ENCODE measurements at regions not wholly inside any gene's neighbourhood (a gene's known extent, or its start where the extent isn't known, plus 50 kb on each side); places are given as distances from the start of the nearest gene placed in this dataset.

DNA sequence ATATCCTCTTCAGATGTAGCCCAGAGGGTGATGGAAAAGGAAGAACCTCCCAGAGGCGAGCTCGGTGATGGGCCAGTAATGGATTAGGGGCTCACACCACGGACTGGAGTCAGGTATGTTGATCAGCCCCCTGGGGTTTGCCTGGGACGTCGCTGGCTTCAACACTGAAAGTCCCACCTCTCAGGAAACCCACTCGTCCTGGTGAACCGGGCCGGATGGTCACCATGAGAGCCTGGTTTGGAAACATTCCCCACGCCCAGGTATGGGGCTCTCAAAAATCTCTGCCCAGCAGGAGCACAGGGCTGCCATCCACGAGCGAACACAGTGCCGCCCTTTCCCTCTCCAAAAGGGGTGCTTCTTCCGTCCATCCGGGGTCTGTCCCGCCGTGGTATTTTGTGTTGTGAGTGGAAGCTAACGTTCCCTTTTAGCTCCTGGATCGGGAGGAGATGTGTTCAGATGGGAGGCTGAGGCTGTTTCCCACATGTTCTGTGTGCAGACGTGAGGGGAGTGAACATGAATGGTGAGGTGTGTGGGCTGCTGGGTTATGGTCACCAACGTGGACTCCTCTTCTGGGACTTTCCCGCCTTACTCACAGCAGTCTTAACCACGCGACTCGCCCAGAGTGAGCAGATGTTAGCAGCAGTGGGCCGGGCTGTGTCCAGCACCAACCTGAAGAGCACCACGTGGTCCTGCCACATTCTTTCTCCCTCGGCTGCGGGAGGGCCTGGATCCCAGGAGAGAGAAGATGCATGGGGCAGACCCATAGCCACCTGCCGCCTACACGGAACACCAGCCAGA, 139.2 kb downstream of the KIF26A start:
- peaks cover 0 to 4% (median 0%) of the 10 kb centered on the region in 3 donors for H3K9me3 Mint-ChIP-seq
- H3K27me3 Mint-ChIP-seq: peaks cover 11% of the 10 kb centered on the region
- no peak overlapping the region for H3K4me3 Mint-ChIP-seq
- no peak overlapping the region for H3K27ac Mint-ChIP-seq
- no peaks in the 10 kb centered on the region for H3K36me3 Mint-ChIP-seq
- H3K4me1 Mint-ChIP-seq: no peaks in the 10 kb centered on the region

DNA sequence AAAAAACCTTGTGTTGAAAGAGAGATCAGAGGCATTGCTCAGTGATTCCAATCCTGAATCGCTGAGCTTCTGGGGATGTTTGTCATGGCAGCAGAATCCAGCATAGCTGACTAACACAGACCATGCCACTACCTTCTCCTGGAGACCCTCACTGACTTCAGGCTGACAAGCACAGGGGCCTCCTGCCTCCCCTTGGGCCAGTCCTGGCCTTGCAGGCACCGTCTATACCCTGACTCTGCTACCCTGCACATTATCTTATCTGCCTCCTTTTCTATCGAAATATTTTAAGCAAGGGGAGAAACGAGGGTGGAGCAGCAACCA, 139.8 kb downstream of the KIF26A start:
- Mint-ChIP-seq H3K36me3 (no peaks in the 10 kb centered on the region), H3K27ac (no peak overlapping the region), H3K4me3 (no peak overlapping the region)

DNA sequence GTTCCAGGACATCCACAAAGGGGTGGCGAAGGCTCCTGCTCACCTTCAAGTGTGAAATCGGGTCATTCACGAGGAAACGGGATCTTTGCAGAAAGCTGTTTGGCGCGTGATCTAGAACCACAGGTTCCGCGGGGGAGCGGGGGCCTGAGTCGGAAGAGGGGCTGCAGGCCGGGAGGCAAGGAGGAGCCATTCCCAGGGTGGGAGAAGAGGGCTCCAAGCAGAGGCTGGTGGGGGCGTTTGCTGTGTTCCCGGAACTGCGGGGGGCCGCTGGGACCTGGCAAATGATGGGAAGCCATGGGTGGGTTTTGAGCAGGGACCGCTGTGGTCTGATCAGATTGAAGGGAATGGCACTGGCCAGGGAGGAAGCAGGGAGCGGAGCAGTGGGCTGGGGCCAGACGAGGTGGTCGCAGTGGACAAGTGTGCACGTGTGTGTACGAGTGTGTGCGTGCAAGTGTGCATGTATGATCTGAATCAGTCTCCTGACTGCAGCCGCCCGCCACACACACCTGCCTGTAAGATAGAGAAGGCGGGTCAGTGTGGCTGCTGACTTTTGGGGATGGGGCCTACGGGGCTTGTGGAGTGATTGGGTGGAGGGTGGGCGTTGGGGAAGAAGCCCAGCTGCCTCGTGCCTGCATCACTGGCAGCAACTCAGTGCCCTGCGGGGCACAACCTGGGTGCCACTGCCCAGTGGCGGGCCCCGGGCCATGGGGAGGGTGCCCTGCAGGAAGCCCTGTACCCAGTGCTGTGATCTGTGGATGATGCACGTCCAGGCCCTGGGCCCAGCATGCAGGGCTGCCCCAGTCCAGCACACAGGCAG, 141.9 kb downstream of the KIF26A start:
- Mint-ChIP-seq H3K4me3 (peak overlapping the region in 1 of 4 donors; percentile 52), H3K27ac (no peak overlapping the region), H3K9me3 (peaks cover 0 to 4% (median 0%) of the 10 kb centered on the region in 3 donors), H3K4me1 (no peaks in the 10 kb centered on the region), H3K36me3 (no peaks in the 10 kb centered on the region), H3K27me3 (peaks cover 10% of the 10 kb centered on the region)

More for the DNA sequence above, 139.8 kb downstream of the KIF26A start:
- Mint-ChIP-seq H3K4me1 (no peaks in the 10 kb centered on the region), H3K9me3 (peaks cover 0 to 4% (median 0%) of the 10 kb centered on the region in 3 donors), H3K27me3 (peaks cover 11% of the 10 kb centered on the region)

DNA sequence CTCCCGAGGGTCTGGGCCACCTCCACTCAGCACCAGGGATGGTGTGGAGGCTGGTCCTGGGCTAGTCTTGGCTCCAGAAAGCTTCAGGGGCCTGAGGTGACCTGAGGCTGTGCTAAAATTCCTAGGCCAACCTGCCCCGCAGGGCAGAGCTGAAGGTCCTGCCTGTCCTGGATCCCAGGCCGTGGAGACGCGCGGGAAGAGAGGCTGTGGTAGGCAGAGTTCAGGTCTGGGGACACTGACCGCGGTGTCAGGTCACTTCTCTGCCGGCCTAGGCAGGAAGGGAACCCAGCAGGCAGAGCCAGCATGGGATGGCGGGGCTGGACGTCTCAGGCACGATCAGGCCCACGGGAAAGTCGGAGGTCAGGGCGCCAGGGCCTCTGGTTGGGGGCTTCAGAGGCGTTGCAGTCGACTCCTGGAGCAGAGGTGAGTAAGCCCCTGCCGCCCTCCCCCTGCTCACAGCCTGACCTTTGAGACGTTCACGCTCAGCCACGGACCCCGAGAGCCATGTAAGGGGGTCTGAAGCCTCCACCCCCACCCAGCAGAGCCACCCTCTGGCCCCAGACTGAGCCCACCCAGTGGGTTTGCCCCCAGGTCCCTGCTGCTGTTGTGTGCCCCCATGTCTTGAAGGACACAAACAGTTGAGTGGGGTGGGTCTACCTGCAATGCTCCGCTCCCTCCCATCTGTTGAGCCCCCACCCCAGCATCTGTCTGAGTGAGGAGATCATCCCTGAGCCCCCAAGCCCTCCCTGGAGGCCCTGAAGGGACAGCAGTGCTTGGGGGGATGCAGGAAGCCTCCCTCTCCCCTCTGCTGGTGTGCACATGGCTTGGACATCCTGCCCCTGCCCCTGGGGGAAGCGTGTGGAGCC, 142.7 kb downstream of the KIF26A start:
- H3K36me3 Mint-ChIP-seq: no peaks in the 10 kb centered on the region
- H3K9me3 Mint-ChIP-seq: peaks cover 0 to 4% (median 0%) of the 10 kb centered on the region in 3 donors
- no peak overlapping the region for H3K27ac Mint-ChIP-seq
- peaks cover 8% of the 10 kb centered on the region for H3K27me3 Mint-ChIP-seq
- no peaks in the 10 kb centered on the region for H3K4me1 Mint-ChIP-seq
- no peak overlapping the region for H3K4me3 Mint-ChIP-seq

DNA sequence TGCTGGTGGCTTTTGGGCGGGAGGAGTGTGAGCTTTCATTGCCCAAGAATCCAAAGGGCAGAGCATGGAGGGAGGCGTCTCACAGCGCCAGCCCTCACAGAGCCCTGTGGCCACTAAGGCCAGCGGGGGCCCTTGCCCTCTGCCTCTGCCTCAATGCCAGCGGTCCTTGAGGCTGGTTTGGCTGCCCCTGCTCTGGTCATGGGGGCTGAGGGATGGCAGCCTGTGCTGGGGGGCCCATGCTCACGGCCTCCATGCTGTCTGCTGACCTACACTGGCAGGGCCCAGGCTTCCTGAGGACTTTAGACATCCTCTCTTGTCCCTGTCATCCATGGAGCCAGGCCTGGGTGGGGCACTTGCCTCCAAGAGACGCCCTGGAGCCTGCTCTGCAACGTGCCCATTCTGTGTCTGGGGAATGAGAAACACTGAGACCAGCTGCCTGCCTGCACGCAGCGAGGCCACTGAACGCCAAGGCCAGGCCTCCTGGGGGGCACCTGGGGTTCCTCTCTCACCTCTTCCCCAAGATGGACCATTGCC, 143.4 kb downstream of the KIF26A start:
- Mint-ChIP-seq H3K27ac (no peak overlapping the region), H3K9me3 (peaks cover 0 to under 1% (median 0%) of the 10 kb centered on the region in 3 donors), H3K36me3 (no peaks in the 10 kb centered on the region), H3K27me3 (peaks cover 8% of the 10 kb centered on the region), H3K4me3 (no peak overlapping the region), H3K4me1 (no peaks in the 10 kb centered on the region)

DNA sequence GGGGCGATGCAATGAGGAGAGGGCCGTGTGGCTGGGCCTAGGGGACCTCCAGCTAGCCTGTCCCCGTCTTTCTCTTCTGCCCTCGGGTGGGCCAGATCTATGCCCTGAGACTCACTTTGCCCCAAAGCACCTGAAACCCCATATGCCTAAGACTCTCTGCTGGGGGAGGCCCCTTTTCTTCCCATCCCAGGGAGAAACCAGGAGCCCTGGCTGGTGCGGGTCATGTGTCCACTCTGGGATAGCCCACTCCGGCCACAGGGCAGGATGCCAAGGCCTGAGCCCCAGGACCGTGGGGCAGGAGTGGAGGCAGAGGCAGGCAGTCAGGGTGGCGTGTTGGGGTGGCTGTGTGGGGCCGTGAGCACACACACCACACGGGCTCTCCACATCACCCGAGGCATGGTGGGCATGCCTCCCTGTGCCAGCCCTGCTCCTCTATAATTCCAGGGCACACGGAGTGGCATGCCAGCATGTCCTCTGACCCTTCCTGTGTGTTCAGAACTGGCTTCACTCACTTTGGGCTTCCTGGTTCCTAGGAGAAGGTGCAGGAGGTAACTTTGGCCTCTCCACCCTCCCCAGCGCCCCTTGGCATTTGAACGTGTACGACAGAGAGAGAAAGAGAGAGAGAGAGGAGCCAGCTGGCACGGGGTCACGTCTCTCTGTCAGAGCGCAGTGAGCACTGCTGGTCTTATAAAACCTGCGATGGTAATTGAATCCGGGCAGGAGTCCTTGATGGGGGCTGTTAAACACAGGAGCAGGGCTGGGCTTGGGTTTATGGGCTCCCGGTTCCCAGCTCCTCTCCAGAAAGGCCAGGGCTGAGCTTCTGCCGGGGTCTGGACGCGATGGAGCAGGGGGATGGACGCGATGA, 144.2 kb downstream of the KIF26A start:
- Mint-ChIP-seq H3K9me3 (no peaks in the 10 kb centered on the region), H3K4me3 (no peak overlapping the region), H3K36me3 (no peaks in the 10 kb centered on the region), H3K27me3 (peaks cover 8% of the 10 kb centered on the region), H3K27ac (no peak overlapping the region), H3K4me1 (no peaks in the 10 kb centered on the region)

DNA sequence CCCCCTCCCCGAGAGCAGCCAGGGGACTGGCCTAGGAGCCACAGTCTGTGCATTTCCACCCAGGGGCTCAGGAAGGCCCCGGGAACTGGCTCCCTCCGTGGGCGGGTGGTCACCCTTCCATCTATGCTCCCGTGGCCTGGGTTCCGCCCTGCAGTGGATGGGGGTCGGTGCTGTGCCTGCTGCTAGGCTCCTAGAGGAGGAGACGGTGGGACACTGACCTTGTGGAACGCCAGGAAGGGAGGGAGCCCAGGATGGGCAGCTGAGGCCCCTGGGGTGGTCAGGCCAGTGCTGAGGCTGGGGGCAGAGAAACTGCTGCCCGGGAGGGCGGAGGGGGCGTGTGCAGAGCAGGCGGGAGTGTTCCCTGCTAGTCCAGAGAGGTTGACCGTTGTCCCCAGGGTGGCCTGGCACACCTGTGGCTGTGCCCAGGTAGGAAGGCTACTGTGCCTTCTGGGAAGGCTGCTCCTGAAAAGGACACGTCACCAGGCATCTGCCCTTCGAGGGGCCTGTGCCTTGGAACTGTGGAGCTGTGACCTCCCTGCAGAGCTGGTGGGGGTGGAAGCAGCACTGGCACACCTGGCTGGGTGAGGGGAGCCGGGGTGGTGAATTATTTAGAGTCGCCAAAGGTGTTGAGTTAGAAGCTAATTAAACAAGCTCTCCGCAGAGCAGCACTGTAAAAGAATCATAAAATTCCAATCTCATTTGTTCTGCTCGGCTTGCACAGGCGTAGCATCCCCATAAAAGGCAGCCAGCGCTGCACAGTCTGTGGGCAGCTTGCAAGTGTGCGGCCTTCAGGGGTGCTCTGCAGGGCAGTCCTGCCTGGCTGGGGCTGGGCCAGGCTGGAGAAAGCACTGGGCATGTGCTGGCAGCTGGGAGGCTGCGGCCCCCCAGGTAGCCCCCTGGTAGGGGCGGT, 145.1 kb downstream of the KIF26A start:
- Mint-ChIP-seq H3K36me3 (no peaks in the 10 kb centered on the region), H3K27ac (no peak overlapping the region), H3K27me3 (peaks cover 1% of the 10 kb centered on the region), H3K4me3 (no peak overlapping the region), H3K4me1 (no peaks in the 10 kb centered on the region), H3K9me3 (peaks cover 0 to under 1% (median under 1%) of the 10 kb centered on the region in 3 donors)

DNA sequence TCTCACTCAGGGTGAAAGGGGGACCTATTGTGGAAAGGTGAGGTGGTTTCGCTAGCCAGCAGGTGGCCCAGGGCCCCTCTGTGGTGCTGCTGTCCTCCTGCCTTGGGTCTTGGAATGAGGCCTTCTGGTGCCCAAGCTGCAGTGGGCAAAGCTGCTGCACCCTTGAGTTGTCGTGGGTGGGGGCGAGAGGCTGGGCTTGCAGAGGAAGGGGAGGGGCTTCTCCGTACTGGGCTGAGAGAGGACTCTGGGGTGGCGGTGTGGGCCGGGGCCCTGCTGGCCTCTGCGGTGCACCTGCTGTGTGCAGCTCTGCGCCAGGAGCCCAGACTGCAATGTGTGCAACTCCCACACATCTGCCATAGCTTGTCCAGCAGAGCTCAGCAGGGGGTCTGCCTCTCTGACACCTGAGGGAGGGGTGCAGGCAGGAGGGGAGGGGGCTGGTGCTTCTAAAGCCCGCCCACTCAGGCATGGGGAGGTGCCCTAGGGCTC, 145.8 kb downstream of the KIF26A start:
- H3K27me3 Mint-ChIP-seq: no peaks in the 10 kb centered on the region
- H3K9me3 Mint-ChIP-seq: peaks cover 0 to 8% (median 4%) of the 10 kb centered on the region in 3 donors
- H3K27ac Mint-ChIP-seq: no peak overlapping the region
- H3K4me3 Mint-ChIP-seq: no peak overlapping the region
- H3K36me3 Mint-ChIP-seq: no peaks in the 10 kb centered on the region
- no peaks in the 10 kb centered on the region for H3K4me1 Mint-ChIP-seq

DNA sequence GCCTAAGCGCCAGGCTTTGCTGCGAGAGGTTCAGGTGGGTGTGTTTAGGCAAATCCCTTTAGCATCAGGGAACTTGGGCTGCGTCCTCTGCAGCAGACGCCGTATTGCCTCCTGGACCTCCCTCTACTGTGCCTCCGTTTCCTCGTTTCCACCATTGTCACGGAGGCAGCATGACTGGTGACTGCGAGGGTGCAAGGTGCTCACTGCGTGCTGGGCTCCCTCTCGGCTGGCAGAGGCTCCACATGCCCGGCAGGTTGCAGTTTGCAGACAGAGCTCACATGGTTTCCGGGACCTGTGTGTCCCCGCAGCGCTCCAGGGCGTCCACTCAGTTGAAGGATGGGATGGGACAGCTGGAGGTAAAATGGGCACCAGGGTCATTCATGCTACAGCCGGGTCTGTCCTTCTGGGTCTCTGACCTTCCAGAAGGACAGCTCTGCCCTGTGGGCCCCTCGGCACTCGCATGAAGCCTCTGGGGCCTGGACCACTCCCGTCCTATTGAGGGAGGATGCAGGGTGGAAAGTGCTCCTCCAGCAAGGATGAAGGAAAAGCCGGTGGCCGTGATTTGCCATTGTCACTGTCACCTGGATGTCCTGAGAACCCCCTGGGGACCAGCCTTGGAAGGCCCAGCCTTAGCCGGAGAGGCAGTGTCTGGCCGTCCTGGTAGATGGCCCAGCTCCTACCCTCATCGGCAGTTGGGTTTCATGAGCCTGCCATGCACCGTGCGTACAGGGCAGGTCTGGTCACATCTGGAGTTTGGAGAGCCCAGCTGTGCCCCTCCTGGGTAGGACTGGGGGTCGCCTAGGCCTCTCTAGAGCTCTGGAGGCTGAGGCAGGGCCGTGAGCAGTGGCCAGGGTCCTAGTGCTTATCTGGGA, 146.5 kb downstream of the KIF26A start:
- H3K9me3 Mint-ChIP-seq: peaks cover 0 to 10% (median 5%) of the 10 kb centered on the region in 3 donors
- no peaks in the 10 kb centered on the region for H3K36me3 Mint-ChIP-seq
- no peak overlapping the region for H3K27ac Mint-ChIP-seq
- no peaks in the 10 kb centered on the region for H3K4me1 Mint-ChIP-seq
- H3K27me3 Mint-ChIP-seq: no peaks in the 10 kb centered on the region
- no peak overlapping the region for H3K4me3 Mint-ChIP-seq

DNA sequence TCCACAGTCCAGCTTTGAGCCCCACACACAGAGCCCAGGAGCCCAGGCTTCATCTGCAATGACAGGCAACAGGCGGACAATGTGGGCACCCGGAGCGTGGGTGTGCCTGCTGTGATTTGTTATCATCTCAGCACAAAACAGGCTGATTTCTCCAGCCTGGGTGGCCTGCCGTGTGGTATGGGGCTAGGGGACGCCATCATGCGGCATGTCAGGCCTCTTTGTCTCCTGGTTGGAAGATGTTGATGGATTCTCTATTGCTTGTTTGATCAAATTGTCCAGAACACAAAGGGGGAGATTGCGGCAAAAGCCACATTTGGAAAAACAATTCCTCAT, 147.1 kb downstream of the KIF26A start:
- Mint-ChIP-seq H3K36me3 (no peaks in the 10 kb centered on the region), H3K27me3 (no peaks in the 10 kb centered on the region), H3K9me3 (peaks cover 0 to 10% (median 5%) of the 10 kb centered on the region in 3 donors), H3K4me3 (no peak overlapping the region), H3K4me1 (no peaks in the 10 kb centered on the region), H3K27ac (no peak overlapping the region)

DNA sequence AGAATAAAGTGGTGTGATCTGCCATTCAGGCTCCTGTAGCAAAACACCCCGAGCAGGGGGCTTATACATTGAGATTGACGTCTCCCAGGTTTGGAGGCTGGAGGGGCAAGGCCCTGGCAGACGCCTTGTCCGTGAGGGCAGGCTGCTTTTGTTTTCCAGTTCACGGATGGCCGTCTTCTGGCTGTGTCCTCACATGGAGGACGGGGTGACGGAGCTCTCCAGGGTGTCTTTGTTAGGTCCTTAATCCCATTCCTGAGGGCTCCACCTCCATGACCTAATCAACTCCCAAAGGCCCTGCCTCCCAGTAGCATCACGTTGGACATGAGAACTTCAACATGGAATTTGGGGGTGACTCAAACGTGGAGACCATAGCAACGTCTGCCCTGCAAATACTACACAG, 147.7 kb downstream of the KIF26A start:
- H3K27ac Mint-ChIP-seq: no peak overlapping the region
- H3K9me3 Mint-ChIP-seq: peaks cover 0 to 10% (median 5%) of the 10 kb centered on the region in 3 donors
- H3K36me3 Mint-ChIP-seq: no peaks in the 10 kb centered on the region
- no peaks in the 10 kb centered on the region for H3K27me3 Mint-ChIP-seq
- H3K4me1 Mint-ChIP-seq: no peaks in the 10 kb centered on the region
- peak overlapping the region in 1 of 4 donors; percentile 21 for H3K4me3 Mint-ChIP-seq

DNA sequence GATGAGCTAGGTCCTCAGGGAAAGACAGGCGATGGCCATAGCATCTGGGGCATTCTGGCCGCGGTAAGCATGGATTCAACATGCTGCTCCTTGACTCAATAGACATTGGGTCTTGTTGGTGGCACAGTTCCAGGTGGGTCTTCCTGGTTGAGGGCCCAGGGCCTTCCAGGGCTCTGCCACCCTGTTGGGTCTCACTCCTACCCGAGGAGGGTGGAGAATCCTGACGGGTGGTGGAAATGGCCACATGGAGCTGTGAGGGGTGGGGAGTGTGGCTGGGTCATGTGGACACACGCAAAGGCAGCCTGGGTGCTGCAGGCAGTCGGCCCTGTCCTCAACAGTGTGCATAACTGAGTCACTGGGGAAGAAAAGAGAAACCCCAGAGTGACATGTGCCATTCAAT, 148.1 kb downstream of the KIF26A start:
- no peaks in the 10 kb centered on the region for H3K36me3 Mint-ChIP-seq
- peaks cover 0 to 10% (median 5%) of the 10 kb centered on the region in 3 donors for H3K9me3 Mint-ChIP-seq
- H3K4me3 Mint-ChIP-seq: peak overlapping the region in 1 of 4 donors; percentile 21
- H3K27me3 Mint-ChIP-seq: no peaks in the 10 kb centered on the region
- no peaks in the 10 kb centered on the region for H3K4me1 Mint-ChIP-seq
- H3K27ac Mint-ChIP-seq: no peak overlapping the region
